Endothelial cell (in vitro differentiated cells): ENCODE measurements at regions not wholly inside any gene's neighbourhood (a gene's known extent, or its start where the extent isn't known, plus 50 kb on each side); places are given as distances from the start of the nearest gene placed in this dataset.

Experiments
- DNase-seq: peaks from one replicate; pipeline ENCODE4 v3.0.0; 2021; ENCODE audit warnings: low spot score
- H3K27ac Mint-ChIP-seq: one replicate; pipeline ENCODE4 v1.8.0; 2021; ENCODE audit warnings: mixed read lengths, inconsistent platforms; ENCODE audit not compliant: unreplicated experiment
- H3K27me3 Mint-ChIP-seq: one replicate; pipeline ENCODE4 v1.8.0; 2021; ENCODE audit warnings: mild to moderate bottlenecking, moderate library complexity, mixed read lengths, inconsistent platforms; ENCODE audit not compliant: unreplicated experiment
- H3K36me3 Mint-ChIP-seq: one replicate; pipeline ENCODE4 v1.8.0; 2021; ENCODE audit warnings: mild to moderate bottlenecking, low read depth, mixed read lengths, inconsistent platforms; ENCODE audit not compliant: unreplicated experiment
- H3K4me1 Mint-ChIP-seq: one replicate; pipeline ENCODE4 v1.8.0; 2021; ENCODE audit warnings: mild to moderate bottlenecking, mixed read lengths, inconsistent platforms; ENCODE audit not compliant: unreplicated experiment
- H3K4me3 Mint-ChIP-seq: one replicate; pipeline ENCODE4 v1.8.0; 2021; ENCODE audit warnings: mild to moderate bottlenecking, mixed read lengths, inconsistent platforms; ENCODE audit not compliant: unreplicated experiment
- H3K9me3 Mint-ChIP-seq: one replicate; pipeline ENCODE4 v1.8.0; 2021; ENCODE audit warnings: mixed read lengths, inconsistent platforms; ENCODE audit not compliant: unreplicated experiment
- CTCF ChIP-seq: fragments of 200-600 bp; sonication (generic); IDR thresholded peaks from one replicate; pipeline ENCODE4 v1.5.0; 2021; ENCODE audit warnings: antibody characterized with exemption; ENCODE audit not compliant: unreplicated experiment

- no peak for TF ChIP-seq CTCF
- H3K9me3 Mint-ChIP-seq, result no peaks in the 10 kb centered on the region
- H3K27ac Mint-ChIP-seq, result no peak overlapping the region
- DNase-seq, result peak; percentile 31
- peaks cover 13% of the 10 kb centered on the region for H3K27me3 Mint-ChIP-seq
- peaks cover 19% of the 10 kb centered on the region for H3K4me1 Mint-ChIP-seq
- H3K4me3 Mint-ChIP-seq, result peak overlapping the region; percentile 47
- no peaks in the 10 kb centered on the region for H3K36me3 Mint-ChIP-seq
These were observed 218.5 kb downstream of the C9orf50 start for GRCh38 chr9:129402371-129402739.

- H3K36me3 Mint-ChIP-seq, result no peaks in the 10 kb centered on the region
- no peak for TF ChIP-seq CTCF
- DNase-seq, result no peak
- peaks cover 19% of the 10 kb centered on the region for H3K4me1 Mint-ChIP-seq
- H3K27me3 Mint-ChIP-seq, result peaks cover 12% of the 10 kb centered on the region
- no peaks in the 10 kb centered on the region for H3K9me3 Mint-ChIP-seq
- H3K4me3 Mint-ChIP-seq, result no peak overlapping the region
- no peak overlapping the region for H3K27ac Mint-ChIP-seq
These were observed 219.1 kb downstream of the C9orf50 start for GRCh38 chr9:129401623-129402370.

GRCh38 chr9:129400971-129401622, 219.8 kb downstream of the C9orf50 start:
- TF ChIP-seq CTCF, result no peak
- Mint-ChIP-seq H3K27ac (no peak overlapping the region), H3K9me3 (no peaks in the 10 kb centered on the region), H3K4me3 (no peak overlapping the region), H3K36me3 (no peaks in the 10 kb centered on the region), H3K27me3 (peaks cover 8% of the 10 kb centered on the region), H3K4me1 (peaks cover 19% of the 10 kb centered on the region)
- no peak for DNase-seq

- H3K27me3 Mint-ChIP-seq, result peaks cover 6% of the 10 kb centered on the region
- no peak overlapping the region for H3K27ac Mint-ChIP-seq
- H3K4me3 Mint-ChIP-seq, result no peak overlapping the region
- no peaks in the 10 kb centered on the region for H3K36me3 Mint-ChIP-seq
- H3K9me3 Mint-ChIP-seq, result no peaks in the 10 kb centered on the region
- no peak for DNase-seq
- H3K4me1 Mint-ChIP-seq, result peaks cover 19% of the 10 kb centered on the region
- TF ChIP-seq CTCF, result no peak
These were observed 220.6 kb downstream of the C9orf50 start for GRCh38 chr9:129400001-129400970.
